ENCODE measurements at regions not wholly inside any gene's neighbourhood (a gene's known extent, or its start where the extent isn't known, plus 50 kb on each side); places are given as distances from the start of the nearest gene placed in this dataset.

DNA sequence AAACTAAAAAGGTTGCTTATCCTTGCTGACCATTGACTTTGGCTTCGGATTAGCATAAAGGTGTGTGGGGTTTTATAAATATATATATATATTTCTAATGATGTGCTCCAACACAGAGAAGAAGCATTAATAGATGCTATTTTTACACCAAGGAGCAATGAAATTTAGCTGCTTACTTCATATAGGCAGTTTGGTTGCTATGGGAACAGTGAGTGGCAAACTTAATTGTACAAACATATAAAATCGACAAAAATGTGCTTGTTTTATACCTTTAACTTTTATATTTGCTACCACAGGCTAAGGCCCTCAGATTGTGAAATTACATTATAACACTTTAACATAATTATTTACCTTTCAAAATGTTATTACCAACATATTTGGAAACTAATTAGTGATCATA lies 303.4 kb downstream of the SEC23A start:
- no peak overlapping the region for H3K4me3 Mint-ChIP-seq (ENCODE audit: unreplicated experiment)
- peaks cover 5% of the 10 kb centered on the region for H3K27me3 Mint-ChIP-seq (ENCODE audit: insufficient read depth, unreplicated experiment)
- no peak overlapping the region for H3K27ac Mint-ChIP-seq (ENCODE audit: unreplicated experiment)
- peaks cover 10% of the 10 kb centered on the region for H3K9me3 Mint-ChIP-seq (ENCODE audit: unreplicated experiment)
- no peaks in the 10 kb centered on the region for H3K27me3 ChIP-seq (replicated peaks; ENCODE audit: control insufficient read depth, insufficient read depth, low read length)
- H3K4me1 ChIP-seq = no peaks in the 10 kb centered on the region
- intact Hi-C loops (cut with micrococcal nuclease; ENCODE audit: unreplicated experiment) = no loop called here
- no peak overlapping the region for H3K4me3 ChIP-seq (ENCODE audit: low read depth, low read length)
- no TSS peak for BruUV-seq (replicated peaks)
- H3K36me3 Mint-ChIP-seq (ENCODE audit: insufficient read depth, unreplicated experiment) = no peaks in the 10 kb centered on the region
- no peaks in the 10 kb centered on the region for H3K9me3 ChIP-seq
- H3K36me3 ChIP-seq (ENCODE audit: control insufficient read depth, insufficient read depth, low read length) = no peaks in the 10 kb centered on the region
- ChIA-PET POLR2A (no interaction called here), CTCF (no interaction called here)
- H3K4me1 Mint-ChIP-seq (ENCODE audit: low read depth, unreplicated experiment) = no peaks in the 10 kb centered on the region
- no peak for DNase-seq
- TF ChIP-seq, protein P1, sequence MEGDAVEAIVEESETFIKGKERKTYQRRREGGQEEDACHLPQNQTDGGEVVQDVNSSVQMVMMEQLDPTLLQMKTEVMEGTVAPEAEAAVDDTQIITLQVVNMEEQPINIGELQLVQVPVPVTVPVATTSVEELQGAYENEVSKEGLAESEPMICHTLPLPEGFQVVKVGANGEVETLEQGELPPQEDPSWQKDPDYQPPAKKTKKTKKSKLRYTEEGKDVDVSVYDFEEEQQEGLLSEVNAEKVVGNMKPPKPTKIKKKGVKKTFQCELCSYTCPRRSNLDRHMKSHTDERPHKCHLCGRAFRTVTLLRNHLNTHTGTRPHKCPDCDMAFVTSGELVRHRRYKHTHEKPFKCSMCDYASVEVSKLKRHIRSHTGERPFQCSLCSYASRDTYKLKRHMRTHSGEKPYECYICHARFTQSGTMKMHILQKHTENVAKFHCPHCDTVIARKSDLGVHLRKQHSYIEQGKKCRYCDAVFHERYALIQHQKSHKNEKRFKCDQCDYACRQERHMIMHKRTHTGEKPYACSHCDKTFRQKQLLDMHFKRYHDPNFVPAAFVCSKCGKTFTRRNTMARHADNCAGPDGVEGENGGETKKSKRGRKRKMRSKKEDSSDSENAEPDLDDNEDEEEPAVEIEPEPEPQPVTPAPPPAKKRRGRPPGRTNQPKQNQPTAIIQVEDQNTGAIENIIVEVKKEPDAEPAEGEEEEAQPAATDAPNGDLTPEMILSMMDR (IDR thresholded peaks at IDR 0.05; ENCODE audit: insufficient read depth in 1 of 2, low read depth in 1 of 2, low read length in 1 of 2, severe bottlenecking in 1 of 2, unreplicated experiment in 1 of 2) = no peak

DNA sequence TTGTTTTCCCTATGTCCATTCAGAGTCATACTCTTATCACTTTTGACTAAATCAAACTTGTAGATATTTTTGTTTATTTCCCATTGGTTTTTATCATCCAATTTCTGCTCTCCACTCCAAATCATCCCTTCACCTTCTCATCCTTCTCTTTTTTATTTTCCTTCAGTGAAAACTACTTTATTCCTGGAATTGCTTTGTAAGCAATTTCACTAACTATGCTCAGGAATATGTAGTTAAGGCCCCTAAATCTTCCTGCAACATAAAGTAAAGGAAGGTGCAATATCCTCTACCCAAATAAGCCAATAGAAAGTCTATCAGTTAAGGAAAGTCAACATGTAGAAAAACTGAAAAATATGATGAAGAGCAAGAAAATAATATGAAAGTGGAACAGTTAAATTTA lies 308.4 kb downstream of the SEC23A start:
- no peaks in the 10 kb centered on the region for H3K36me3 ChIP-seq (ENCODE audit: control insufficient read depth, insufficient read depth, low read length)
- TF ChIP-seq, protein P1 (IDR thresholded peaks at IDR 0.05; ENCODE audit: insufficient read depth in 1 of 2, low read depth in 1 of 2, low read length in 1 of 2, severe bottlenecking in 1 of 2, unreplicated experiment in 1 of 2) = no peak
- H3K9me3 ChIP-seq = no peaks in the 10 kb centered on the region
- no peak overlapping the region for H3K27ac Mint-ChIP-seq (ENCODE audit: unreplicated experiment)
- no peaks in the 10 kb centered on the region for H3K27me3 ChIP-seq (replicated peaks; ENCODE audit: control insufficient read depth, insufficient read depth, low read length)
- intact Hi-C loops (cut with micrococcal nuclease; ENCODE audit: unreplicated experiment) = no loop called here
- H3K36me3 Mint-ChIP-seq (ENCODE audit: insufficient read depth, unreplicated experiment) = no peaks in the 10 kb centered on the region
- CTCF ChIA-PET = no interaction called here
- no peaks in the 10 kb centered on the region for H3K27me3 Mint-ChIP-seq (ENCODE audit: insufficient read depth, unreplicated experiment)
- no TSS peak for BruUV-seq (replicated peaks)
- no peak overlapping the region for H3K4me3 ChIP-seq (ENCODE audit: low read depth, low read length)
- POLR2A ChIA-PET = no interaction called here
- H3K4me3 Mint-ChIP-seq (ENCODE audit: unreplicated experiment) = no peak overlapping the region
- no peaks in the 10 kb centered on the region for H3K4me1 Mint-ChIP-seq (ENCODE audit: low read depth, unreplicated experiment)
- peaks cover 10% of the 10 kb centered on the region for H3K9me3 Mint-ChIP-seq (ENCODE audit: unreplicated experiment)
- H3K4me1 ChIP-seq = no peaks in the 10 kb centered on the region
- no peak for DNase-seq

DNA sequence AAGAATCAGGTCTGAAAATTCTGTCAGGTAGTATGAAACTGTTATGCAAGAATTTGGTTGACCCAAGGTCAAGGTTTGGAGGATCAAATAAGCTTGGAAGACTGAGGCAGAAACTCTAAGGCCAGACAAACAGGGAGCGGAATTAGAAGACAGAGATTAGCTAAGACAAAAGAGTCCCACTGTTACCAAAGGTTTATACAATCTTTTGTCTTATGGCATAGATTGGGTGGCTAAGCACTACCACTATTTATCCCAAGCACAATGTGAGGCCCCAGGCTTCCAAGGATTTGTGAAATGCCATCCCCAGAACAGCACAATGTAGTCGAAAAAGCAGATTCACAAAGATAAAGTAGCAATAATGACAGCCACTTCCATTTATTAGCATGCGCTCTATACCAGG lies 311.2 kb downstream of the SEC23A start:
- BruUV-seq (replicated peaks) = no TSS peak
- no peaks in the 10 kb centered on the region for H3K27me3 ChIP-seq (replicated peaks; ENCODE audit: control insufficient read depth, insufficient read depth, low read length)
- H3K4me1 ChIP-seq = no peaks in the 10 kb centered on the region
- no peaks in the 10 kb centered on the region for H3K9me3 ChIP-seq
- CTCF ChIA-PET = interaction anchor here (0.6 kb wide), 1 partner anchor 543 kb away, joined by 3 read pairs; no protein-coding TSS in a partner anchor
- POLR2A ChIA-PET = no interaction called here
- Mint-ChIP-seq H3K9me3 (ENCODE audit: unreplicated experiment) (no peaks in the 10 kb centered on the region), H3K4me1 (ENCODE audit: low read depth, unreplicated experiment) (no peaks in the 10 kb centered on the region), H3K36me3 (ENCODE audit: insufficient read depth, unreplicated experiment) (no peaks in the 10 kb centered on the region), H3K27me3 (ENCODE audit: insufficient read depth, unreplicated experiment) (no peaks in the 10 kb centered on the region), H3K27ac (ENCODE audit: unreplicated experiment) (no peak overlapping the region), H3K4me3 (ENCODE audit: unreplicated experiment) (no peak overlapping the region)
- intact Hi-C loops (cut with micrococcal nuclease; ENCODE audit: unreplicated experiment) = no loop called here
- no peaks in the 10 kb centered on the region for H3K36me3 ChIP-seq (ENCODE audit: control insufficient read depth, insufficient read depth, low read length)
- TF ChIP-seq, protein P1 (IDR thresholded peaks at IDR 0.05; ENCODE audit: insufficient read depth in 1 of 2, low read depth in 1 of 2, low read length in 1 of 2, severe bottlenecking in 1 of 2, unreplicated experiment in 1 of 2) = no peak
- DNase-seq = no peak
- no peak overlapping the region for H3K4me3 ChIP-seq (ENCODE audit: low read depth, low read length)

All from Caco-2 (cell line).